Smooth muscle cell (in vitro differentiated cells): ENCODE measurements at regions not wholly inside any gene's neighbourhood (a gene's known extent, or its start where the extent isn't known, plus 50 kb on each side); places are given as distances from the start of the nearest gene placed in this dataset.
"Not testable (repeated sequence)": the region's sequence is repeated elsewhere in the genome, so short reads cannot be mapped to it uniquely, and the experiment has no call there.

Source experiments
- DNase-seq: peaks from one replicate; lab custom pipeline; 2025; ENCODE audit not compliant: unreplicated experiment; lab: John Stamatoyannopoulos, UW
- H2AFZ ChIP-seq: fragments of 200-600 bp; sonication (generic); 2 replicates; pipeline ENCODE4 v1.6.0; 2016; ENCODE audit warnings: antibody characterized with exemption, low read depth, mild to moderate bottlenecking
- H3F3A ChIP-seq: fragments of 200-600 bp; sonication (generic); 2 replicates; pipeline ENCODE4 v1.6.0; 2017; ENCODE audit warnings: antibody characterized with exemption, low read depth
- H3K27ac ChIP-seq: fragments of 200-600 bp; sonication (generic); 2 replicates; pipeline ENCODE4 v1.5.1; 2016; ENCODE audit warnings: low read depth, mild to moderate bottlenecking
- H3K27me3 ChIP-seq: fragments of 200-600 bp; sonication (generic); 2 replicates; pipeline ENCODE4 v1.6.1; 2016; ENCODE audit warnings: low read depth, mild to moderate bottlenecking
- H3K36me3 ChIP-seq: fragments of 200-600 bp; sonication (generic); 2 replicates; pipeline ENCODE4 v1.5.1; 2016; ENCODE audit warnings: low read depth
- H3K4me1 ChIP-seq: fragments of 200-600 bp; sonication (generic); 2 replicates; pipeline ENCODE4 v1.5.1; 2016; ENCODE audit warnings: low read depth
- H3K4me2 ChIP-seq: fragments of 200-600 bp; sonication (generic); 2 replicates; pipeline ENCODE4 v1.6.0; 2016; ENCODE audit warnings: mild to moderate bottlenecking
- H3K4me3 ChIP-seq: fragments of 200-600 bp; sonication (generic); 2 replicates; pipeline ENCODE4 v1.5.1; 2016; ENCODE audit warnings: mild to moderate bottlenecking
- H3K79me2 ChIP-seq: fragments of 200-600 bp; sonication (generic); 2 replicates; pipeline ENCODE4 v1.6.0; 2016; ENCODE audit warnings: low read depth, mild to moderate bottlenecking
- H3K9ac ChIP-seq: fragments of 200-600 bp; sonication (generic); 2 replicates; pipeline ENCODE4 v1.6.0; 2016; ENCODE audit warnings: low read depth
- H3K9me3 ChIP-seq: fragments of 200-600 bp; sonication (generic); replicated peaks from 2 replicates; pipeline ENCODE4 v1.5.1; 2016; ENCODE audit warnings: low read depth
- H4K20me1 ChIP-seq: fragments of 200-600 bp; sonication (generic); 2 replicates; pipeline ENCODE4 v1.6.0; 2016; ENCODE audit warnings: low read depth
- CTCF ChIP-seq: fragments of 200-600 bp; sonication (generic); IDR thresholded peaks from 2 replicates; pipeline ENCODE4 v1.5.1; 2017; ENCODE audit warnings: borderline replicate concordance, mild to moderate bottlenecking, antibody characterized with exemption; ENCODE audit not compliant: insufficient read depth, poor library complexity, severe bottlenecking
- WGBS: methylation state at CpG from one replicate; pipeline ENCODE4 v1.1.7; 2016; ENCODE audit warnings: low lambda C conversion rate; 5-methylcytosine and 5-hydroxymethylcytosine counted together

GRCh38 chr12:131634037-131634436, 76.9 kb upstream of the SFSWAP start:
- H3K9me3 ChIP-seq: no peaks in the 10 kb centered on the region
- no peaks in the 10 kb centered on the region for H3F3A ChIP-seq
- TF ChIP-seq CTCF: no peak
- no peak overlapping the region for H3K27ac ChIP-seq
- H4K20me1 ChIP-seq: no peaks in the 10 kb centered on the region
- no peaks in the 10 kb centered on the region for H3K36me3 ChIP-seq
- no peak for DNase-seq
- H3K4me3 ChIP-seq: no peak overlapping the region
- no peak overlapping the region for H3K4me2 ChIP-seq
- 71% methylated on average over 5 of the region's 5 CpGs for WGBS
- H3K79me2 ChIP-seq: no peaks in the 10 kb centered on the region
- H3K27me3 ChIP-seq: peaks cover 6% of the 10 kb centered on the region
- no peaks in the 10 kb centered on the region for H3K4me1 ChIP-seq
- H3K9ac ChIP-seq: no peak overlapping the region
- no peak overlapping the region for H2AFZ ChIP-seq

- not testable (repeated sequence) for H2AFZ ChIP-seq, H3K4me2 ChIP-seq, H3K79me2 ChIP-seq, H3K4me1 ChIP-seq, H3K9ac ChIP-seq, H3K36me3 ChIP-seq, H3K27ac ChIP-seq, H3K4me3 ChIP-seq, H3K9me3 ChIP-seq, DNase-seq, H3F3A ChIP-seq, H4K20me1 ChIP-seq
- 88% methylated on average over 2 of the region's 2 CpGs for WGBS
- H3K27me3 ChIP-seq: peaks cover 10% of the 10 kb centered on the region
These were observed 75.9 kb upstream of the SFSWAP start for GRCh38 chr12:131635012-131635411.

- Histone ChIP-seq H3K4me2 (no peak overlapping the region), H3K27ac (no peak overlapping the region), H3K4me3 (no peak overlapping the region), H3K9me3 (no peaks in the 10 kb centered on the region), H4K20me1 (no peaks in the 10 kb centered on the region), H3K79me2 (no peaks in the 10 kb centered on the region), H3K9ac (no peak overlapping the region), H2AFZ (no peak overlapping the region), H3K27me3 (peaks cover 10% of the 10 kb centered on the region), H3K36me3 (no peaks in the 10 kb centered on the region), H3F3A (no peaks in the 10 kb centered on the region), H3K4me1 (no peaks in the 10 kb centered on the region)
- no peak for TF ChIP-seq CTCF
- WGBS: 81% methylated on average over 6 of the region's 6 CpGs
- DNase-seq: no peak
These were observed 75.3 kb upstream of the SFSWAP start for GRCh38 chr12:131635491-131636122.

GRCh38 chr12:131636266-131636665, 74.6 kb upstream of the SFSWAP start:
- no peaks in the 10 kb centered on the region for H3K36me3 ChIP-seq
- H3K27ac ChIP-seq: no peak overlapping the region
- H2AFZ ChIP-seq: no peak overlapping the region
- peaks cover 6% of the 10 kb centered on the region for H3K27me3 ChIP-seq
- no peak overlapping the region for H3K9ac ChIP-seq
- no peak overlapping the region for H3K4me2 ChIP-seq
- no peaks in the 10 kb centered on the region for H3F3A ChIP-seq
- no peak overlapping the region for H3K4me3 ChIP-seq
- no peaks in the 10 kb centered on the region for H4K20me1 ChIP-seq
- WGBS: 89% methylated on average over 8 of the region's 8 CpGs
- DNase-seq: no peak
- H3K9me3 ChIP-seq: no peaks in the 10 kb centered on the region
- H3K79me2 ChIP-seq: no peaks in the 10 kb centered on the region
- TF ChIP-seq CTCF: no peak
- no peaks in the 10 kb centered on the region for H3K4me1 ChIP-seq
